Lower leg skin (tissue), 4 donors: ENCODE measurements at regions not wholly inside any gene's neighbourhood (a gene's known extent, or its start where the extent isn't known, plus 50 kb on each side); places are given as distances from the start of the nearest gene placed in this dataset.

ENCODE experiments used
- DNase-seq, 2 donors: peaks; one replicate each; pipeline ENCODE4 v3.0.0-alpha.2; 2019; ENCODE audit warnings: low spot score in 2 of 2
- H3K4me3 ChIP-seq: fragments of 200-600 bp; sonication (generic); 2 replicates; pipeline ENCODE4 v1.5.1; 2017; ENCODE audit warnings: mild to moderate bottlenecking, low read depth; ENCODE audit not compliant: poor library complexity, severe bottlenecking
- POLR2A ChIP-seq, 2 donors: fragments of 450-650 bp; IDR thresholded peaks; one replicate each; pipeline ENCODE4 v1.6.1; 2016 to 2017; ENCODE audit warnings: antibody characterized with exemption in 2 of 2, mild to moderate bottlenecking in 1 of 2, moderate library complexity in 1 of 2
- WGBS, 2 donors: methylation state at CpG; one replicate each; pipeline ENCODE4 v1.1.5; 2018; 5-methylcytosine and 5-hydroxymethylcytosine counted together
- intact Hi-C: fragments of 100-400 bp; cut with DNase I; formaldehyde crosslinking; loops from one replicate; pipeline ENCODE4 v1.15.0; 2023; ENCODE audit warnings: low total_unique reads
- TF ChIP-seq, protein P1 (sequence below), 3 donors: fragments of 450-650 bp; IDR thresholded peaks; one replicate each; pipeline ENCODE4 v1.5.1; 2016; ENCODE audit warnings: antibody characterized with exemption in 3 of 3, mild to moderate bottlenecking in 3 of 3, moderate library complexity in 2 of 3

DNA sequence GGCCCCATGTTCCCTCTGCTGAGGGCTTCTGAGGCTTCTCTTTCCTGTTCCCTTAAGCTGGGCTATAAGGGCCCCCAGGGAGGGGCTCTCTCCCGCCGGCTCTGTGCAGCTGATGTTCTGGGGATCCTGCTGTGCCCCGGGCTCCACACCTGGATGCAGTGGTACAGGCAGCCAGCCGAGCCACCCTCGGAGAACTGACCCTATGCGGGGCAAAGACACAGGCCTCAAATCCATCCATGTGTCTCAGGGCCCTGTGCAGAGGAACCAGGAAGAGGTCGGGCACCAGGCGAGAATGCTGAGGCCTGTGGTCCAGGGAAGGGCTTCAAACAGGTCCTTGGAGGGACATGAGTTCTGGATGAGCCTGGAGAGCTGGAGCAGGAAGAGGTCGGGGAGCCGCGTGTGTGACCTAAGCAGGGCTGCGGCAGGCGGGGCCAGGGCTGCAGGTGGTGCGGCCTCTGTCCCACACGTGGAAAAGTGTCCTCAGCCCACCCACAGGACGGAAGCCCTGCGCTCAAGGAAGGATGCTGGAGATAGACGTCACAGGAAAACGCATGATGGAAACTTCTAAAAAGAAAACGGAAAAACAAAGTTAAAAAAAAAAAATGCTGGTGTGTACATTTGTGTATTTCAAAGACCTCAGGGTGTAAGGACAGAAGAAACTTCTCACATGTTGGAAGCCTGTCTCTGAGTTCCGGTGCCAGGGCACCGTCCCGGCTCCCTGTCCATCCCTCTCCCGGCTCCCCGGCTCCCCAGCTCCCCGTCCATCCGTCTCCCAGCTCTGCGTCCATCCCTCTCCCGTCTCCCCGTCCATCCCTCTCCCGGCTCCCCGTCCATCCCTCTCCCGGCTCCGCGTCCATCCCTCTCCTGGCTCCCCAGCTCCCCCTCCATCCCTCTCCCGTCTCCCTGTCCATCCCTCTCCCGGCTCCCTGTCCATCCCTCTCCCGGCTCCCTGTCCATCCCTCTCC lies 1149.2 kb downstream of the BRD1 start:
- H3K4me3 ChIP-seq = no peak overlapping the region
- intact Hi-C loops = no loop called here
- no peak for TF ChIP-seq POLR2A (IDR thresholded peaks at IDR 0.05)
- TF ChIP-seq, protein P1, sequence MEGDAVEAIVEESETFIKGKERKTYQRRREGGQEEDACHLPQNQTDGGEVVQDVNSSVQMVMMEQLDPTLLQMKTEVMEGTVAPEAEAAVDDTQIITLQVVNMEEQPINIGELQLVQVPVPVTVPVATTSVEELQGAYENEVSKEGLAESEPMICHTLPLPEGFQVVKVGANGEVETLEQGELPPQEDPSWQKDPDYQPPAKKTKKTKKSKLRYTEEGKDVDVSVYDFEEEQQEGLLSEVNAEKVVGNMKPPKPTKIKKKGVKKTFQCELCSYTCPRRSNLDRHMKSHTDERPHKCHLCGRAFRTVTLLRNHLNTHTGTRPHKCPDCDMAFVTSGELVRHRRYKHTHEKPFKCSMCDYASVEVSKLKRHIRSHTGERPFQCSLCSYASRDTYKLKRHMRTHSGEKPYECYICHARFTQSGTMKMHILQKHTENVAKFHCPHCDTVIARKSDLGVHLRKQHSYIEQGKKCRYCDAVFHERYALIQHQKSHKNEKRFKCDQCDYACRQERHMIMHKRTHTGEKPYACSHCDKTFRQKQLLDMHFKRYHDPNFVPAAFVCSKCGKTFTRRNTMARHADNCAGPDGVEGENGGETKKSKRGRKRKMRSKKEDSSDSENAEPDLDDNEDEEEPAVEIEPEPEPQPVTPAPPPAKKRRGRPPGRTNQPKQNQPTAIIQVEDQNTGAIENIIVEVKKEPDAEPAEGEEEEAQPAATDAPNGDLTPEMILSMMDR (IDR thresholded peaks at IDR 0.05) = no peak
- no peak for DNase-seq
- 75 to 82% methylated on average over 35 to 38 of the region's 38 CpGs for WGBS, 2 donors

DNA sequence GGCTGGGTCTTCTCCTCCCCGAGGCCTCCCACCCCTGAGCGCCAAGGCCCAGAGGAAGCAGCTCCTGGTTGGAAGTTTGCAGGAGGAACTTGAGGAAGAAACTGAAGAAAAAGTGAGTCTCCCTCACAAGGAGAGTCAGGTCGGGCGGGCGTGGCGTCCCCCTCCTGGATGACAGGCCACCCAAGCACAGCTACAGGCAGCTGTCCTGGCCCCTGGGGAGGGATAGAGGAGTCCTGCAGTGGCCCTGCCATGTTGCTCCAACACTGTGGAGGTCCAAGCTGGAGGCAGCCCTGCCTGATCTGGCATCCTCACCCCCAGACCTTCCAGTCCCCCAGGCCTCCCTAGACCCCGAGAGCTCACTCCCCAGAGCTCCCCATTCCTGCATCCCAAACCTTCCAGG lies 1150.1 kb downstream of the BRD1 start:
- no peak for TF ChIP-seq POLR2A (IDR thresholded peaks at IDR 0.05)
- TF ChIP-seq, protein P1 (IDR thresholded peaks at IDR 0.05) = no peak
- intact Hi-C loops = no loop called here
- 75 to 88% methylated on average over 3 to 7 of the region's 7 CpGs for WGBS, 2 donors
- no peak overlapping the region for H3K4me3 ChIP-seq
- no peak for DNase-seq

DNA sequence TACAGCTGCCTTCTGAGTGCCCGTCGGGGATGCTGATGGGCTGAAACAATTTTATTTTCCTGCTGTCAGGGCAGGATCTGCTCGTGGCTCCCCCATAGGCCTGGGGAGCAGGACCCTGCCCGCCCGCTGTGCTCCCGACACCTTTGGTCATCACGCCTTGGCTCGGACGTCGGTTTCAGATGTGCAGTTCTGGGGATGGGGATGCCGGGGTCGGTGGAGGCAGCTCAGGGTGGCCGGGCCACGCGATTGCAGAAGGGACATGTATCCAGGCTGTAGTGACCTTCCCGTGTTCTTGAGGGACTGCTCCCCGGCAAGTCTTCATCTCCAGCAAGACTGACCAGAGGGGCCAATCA lies 1150.5 kb downstream of the BRD1 start:
- intact Hi-C loops = no loop called here
- 85 to 92% methylated on average over 17 of the region's 17 CpGs for WGBS, 2 donors
- no peak overlapping the region for H3K4me3 ChIP-seq
- TF ChIP-seq, protein P1 (IDR thresholded peaks at IDR 0.05) = no peak
- TF ChIP-seq POLR2A (IDR thresholded peaks at IDR 0.05) = no peak
- DNase-seq = no peak

GRCh38 chr22:48676266-48677167 lies 1151.2 kb downstream of the BRD1 start:
- TF ChIP-seq, protein P1 (IDR thresholded peaks at IDR 0.05) = no peak
- no peak for TF ChIP-seq POLR2A (IDR thresholded peaks at IDR 0.05)
- 87 to 92% methylated on average over 14 to 15 of the region's 15 CpGs for WGBS, 2 donors
- intact Hi-C loops = no loop called here
- no peak for DNase-seq
- no peak overlapping the region for H3K4me3 ChIP-seq

DNA sequence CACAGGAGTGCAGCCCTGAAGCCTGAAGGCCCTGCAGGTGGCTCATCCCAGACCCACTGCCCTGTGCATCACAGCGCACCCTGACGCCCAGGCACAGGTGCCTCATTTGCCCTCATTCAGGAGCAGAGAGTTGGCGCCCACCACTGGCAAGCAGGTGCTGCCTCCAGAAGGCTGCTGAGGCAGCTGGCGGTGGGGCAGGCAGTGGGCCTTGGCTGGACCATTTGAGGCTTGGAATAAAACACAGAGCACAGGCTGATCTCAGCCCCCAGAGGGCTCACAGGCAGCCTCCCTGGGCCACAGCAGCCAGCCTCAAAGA lies 1151.9 kb downstream of the BRD1 start:
- TF ChIP-seq, protein P1 (IDR thresholded peaks at IDR 0.05) = no peak
- no peak for TF ChIP-seq POLR2A (IDR thresholded peaks at IDR 0.05)
- intact Hi-C loops = no loop called here
- DNase-seq = no peak
- H3K4me3 ChIP-seq = no peak overlapping the region
- WGBS, 2 donors = 86 to 100% methylated on average over 2 to 4 of the region's 4 CpGs
